Stomach smooth muscle (tissue), 2 donors: ENCODE measurements at regions not wholly inside any gene's neighbourhood (a gene's known extent, or its start where the extent isn't known, plus 50 kb on each side); places are given as distances from the start of the nearest gene placed in this dataset.

ENCODE experiments used
- H3K27ac ChIP-seq: one replicate; pipeline ENCODE4 v1.7.0; 2013; ENCODE audit warnings: mild to moderate bottlenecking, low read length, inconsistent platforms
- H3K27me3 ChIP-seq, 2 donors: one replicate each; pipeline ENCODE4 v1.7.0; 2013; ENCODE audit warnings: low read length in 2 of 2; ENCODE audit not compliant: insufficient read depth in 2 of 2, control insufficient read depth in 1 of 2
- H3K36me3 ChIP-seq, 2 donors: one replicate each; pipeline ENCODE4 v1.7.0; 2013; ENCODE audit warnings: low read length in 2 of 2; ENCODE audit not compliant: control insufficient read depth in 2 of 2, insufficient read depth in 2 of 2
- H3K4me1 ChIP-seq: one replicate; pipeline ENCODE4 v1.7.0; 2013; ENCODE audit warnings: low read length; ENCODE audit not compliant: control insufficient read depth, insufficient read depth
- H3K4me3 ChIP-seq, 2 donors: one replicate each; pipeline ENCODE4 v1.7.0; 2013; ENCODE audit warnings: low read length in 2 of 2
- H3K9ac ChIP-seq, 2 donors: one replicate each; pipeline ENCODE4 v1.7.0; 2013; ENCODE audit warnings: low read length in 2 of 2, mild to moderate bottlenecking in 1 of 2
- H3K9me3 ChIP-seq, 2 donors: one replicate each; pipeline ENCODE4 v1.7.0; 2013; ENCODE audit warnings: low read length in 2 of 2; ENCODE audit not compliant: control insufficient read depth in 2 of 2
- donor health status: healthy.
- donor health status: Pancreatic carcinoma.

DNA sequence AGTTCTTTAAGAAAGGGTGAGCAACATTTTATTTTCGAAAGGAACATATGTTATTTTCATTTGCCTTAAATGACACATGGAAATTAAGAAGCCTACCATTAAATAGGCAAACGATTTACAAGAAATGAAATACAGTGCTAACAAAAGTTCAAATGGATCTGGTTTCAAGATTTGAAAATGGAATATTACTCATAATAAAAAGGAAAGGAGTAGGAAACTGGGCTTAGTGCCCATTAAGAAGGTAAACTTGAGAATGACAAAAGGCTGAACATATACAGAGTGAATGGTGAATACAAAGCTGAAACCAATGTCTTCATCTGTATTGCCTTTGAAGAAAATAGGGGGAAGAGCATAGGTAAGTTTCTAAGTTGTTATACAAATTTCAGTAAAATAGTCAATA is 974.2 kb upstream of the C9orf72 start:
- Histone ChIP-seq H3K9me3 (no peaks in the 10 kb centered on the region), H3K4me3 (no peak overlapping the region), H3K9ac (no peak overlapping the region), H3K36me3 (no peaks in the 10 kb centered on the region), H3K4me1 (no peaks in the 10 kb centered on the region), H3K27ac (no peak overlapping the region), H3K27me3 (no peaks in the 10 kb centered on the region)

DNA sequence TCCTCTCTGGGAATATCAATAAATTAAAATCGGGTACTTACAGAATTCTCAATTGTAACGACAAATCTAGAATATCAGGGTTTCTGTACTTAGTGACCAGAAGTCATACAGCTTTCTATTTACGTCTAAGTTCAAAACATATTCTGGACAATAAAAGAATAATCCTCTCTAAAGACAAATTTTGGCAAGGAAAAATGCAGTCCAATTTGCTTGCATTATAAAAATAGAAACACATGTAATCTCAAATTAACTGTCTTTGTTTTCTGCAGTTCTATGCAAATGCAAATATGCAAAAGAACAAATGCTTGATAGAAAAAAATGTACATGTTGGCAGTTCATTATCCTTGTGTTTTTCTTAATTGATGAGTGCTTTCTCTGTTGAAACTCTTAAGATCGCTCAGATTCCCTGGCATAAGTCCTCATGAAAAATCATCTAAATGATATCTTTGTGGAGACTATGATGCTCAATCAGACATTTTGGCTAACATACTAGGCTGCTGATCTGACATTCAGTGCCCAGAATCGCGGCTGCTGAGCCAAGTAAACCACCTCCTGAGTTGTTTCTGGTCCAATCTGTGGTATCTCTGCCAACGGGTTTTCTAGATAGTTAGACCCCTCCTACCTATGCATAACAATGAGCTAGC is 990.1 kb upstream of the C9orf72 start:
- Histone ChIP-seq H3K4me3 (no peak overlapping the region), H3K27me3 (no peaks in the 10 kb centered on the region), H3K4me1 (no peaks in the 10 kb centered on the region), H3K9ac (no peak overlapping the region), H3K27ac (no peak overlapping the region), H3K36me3 (no peaks in the 10 kb centered on the region), H3K9me3 (no peaks in the 10 kb centered on the region)

DNA sequence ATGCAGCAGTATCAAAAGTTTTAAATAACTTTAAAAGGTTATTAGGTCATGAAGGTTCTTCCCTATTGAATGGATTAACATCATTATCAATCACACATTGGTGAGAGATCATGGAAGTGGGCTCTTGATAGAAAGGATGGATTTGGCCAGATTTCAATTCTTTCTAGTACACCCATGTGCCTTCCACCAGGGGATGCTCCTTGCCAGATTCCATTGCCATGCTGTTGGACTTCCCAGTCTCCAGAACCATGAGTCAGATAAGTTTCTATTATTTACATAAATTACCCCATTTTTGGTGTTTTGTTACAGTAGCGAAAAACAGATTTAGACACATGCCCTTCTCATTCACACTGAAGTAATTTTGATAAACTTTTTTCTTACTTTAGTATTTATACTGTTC is 1010.6 kb upstream of the C9orf72 start:
- H3K4me3 ChIP-seq, result no peak overlapping the region
- peaks cover 0 to 4% of the 10 kb centered on the region in 2 donors for H3K9me3 ChIP-seq
- no peaks in the 10 kb centered on the region for H3K27me3 ChIP-seq
- no peaks in the 10 kb centered on the region for H3K4me1 ChIP-seq
- no peaks in the 10 kb centered on the region for H3K36me3 ChIP-seq
- no peak overlapping the region for H3K9ac ChIP-seq
- no peak overlapping the region for H3K27ac ChIP-seq

DNA sequence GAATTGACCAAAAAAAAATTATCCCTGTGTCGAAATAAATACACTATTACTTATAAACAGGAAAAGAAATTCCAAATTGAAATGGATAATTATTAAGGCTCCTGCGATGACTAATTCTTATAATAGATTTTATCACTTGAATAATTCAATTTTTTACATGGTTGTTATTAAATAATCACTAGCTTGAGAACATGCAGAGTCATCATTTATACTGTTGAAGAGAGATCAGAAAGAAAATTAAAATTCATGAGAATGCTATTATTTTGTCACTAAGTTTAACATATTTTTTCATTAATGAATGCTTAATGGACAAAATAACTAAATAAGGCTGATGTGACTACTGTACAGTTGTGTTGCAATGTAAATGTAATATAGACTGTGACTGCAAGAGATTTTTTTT is 1011.3 kb upstream of the C9orf72 start:
- Histone ChIP-seq H3K9ac (no peak overlapping the region), H3K4me3 (no peak overlapping the region), H3K36me3 (no peaks in the 10 kb centered on the region), H3K4me1 (no peaks in the 10 kb centered on the region), H3K27ac (no peak overlapping the region), H3K27me3 (no peaks in the 10 kb centered on the region), H3K9me3 (peaks cover 0 to 4% of the 10 kb centered on the region in 2 donors)

DNA sequence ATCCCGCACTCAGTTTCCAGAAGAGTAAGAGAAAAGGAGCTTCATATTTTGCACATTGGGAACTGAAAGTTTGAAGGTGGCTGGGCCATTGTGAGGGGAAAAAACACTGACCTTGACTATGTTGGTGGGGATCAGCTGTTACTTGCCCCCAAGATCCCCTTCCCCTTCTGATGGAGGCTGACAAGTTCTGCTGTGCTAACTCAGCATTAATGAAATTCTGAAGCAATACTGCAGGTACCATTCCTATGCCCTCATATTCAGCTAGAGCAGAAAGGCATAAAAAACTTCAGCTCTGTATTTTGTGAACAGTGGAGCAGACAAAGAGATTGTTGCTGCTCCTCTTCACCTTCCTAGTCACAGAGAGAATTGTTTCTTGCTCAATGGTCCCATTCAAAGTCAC is 1013.8 kb upstream of the C9orf72 start:
- no peak overlapping the region for H3K4me3 ChIP-seq
- H3K36me3 ChIP-seq, result no peaks in the 10 kb centered on the region
- no peaks in the 10 kb centered on the region for H3K27me3 ChIP-seq
- H3K27ac ChIP-seq, result no peak overlapping the region
- no peak overlapping the region for H3K9ac ChIP-seq
- H3K9me3 ChIP-seq, result peaks cover 0 to 4% of the 10 kb centered on the region in 2 donors
- no peaks in the 10 kb centered on the region for H3K4me1 ChIP-seq

DNA sequence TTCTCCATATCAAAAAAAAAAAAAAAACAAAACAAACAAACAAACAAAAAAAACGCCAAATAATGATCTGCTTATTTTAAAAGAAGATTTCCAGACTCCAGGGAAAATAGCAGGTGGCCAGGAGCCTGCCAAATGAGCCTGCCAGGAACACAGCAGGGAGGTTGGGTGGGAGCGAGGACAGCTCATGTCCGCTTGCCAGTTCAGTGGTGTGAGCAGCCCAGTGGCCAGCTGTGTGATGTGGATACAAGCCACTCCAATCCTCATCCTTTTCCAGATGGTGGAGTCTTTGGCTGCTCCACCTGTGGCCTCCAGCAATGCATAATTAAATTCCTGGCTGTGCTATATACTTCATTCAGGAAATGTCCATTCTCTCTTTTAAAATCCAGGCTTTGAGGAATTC is 1025.1 kb upstream of the C9orf72 start:
- H3K27me3 ChIP-seq, result no peaks in the 10 kb centered on the region
- H3K4me3 ChIP-seq, result no peak overlapping the region
- H3K36me3 ChIP-seq, result no peaks in the 10 kb centered on the region
- H3K27ac ChIP-seq, result no peak overlapping the region
- H3K9me3 ChIP-seq, result no peaks in the 10 kb centered on the region
- H3K4me1 ChIP-seq, result no peaks in the 10 kb centered on the region
- H3K9ac ChIP-seq, result no peak overlapping the region

DNA sequence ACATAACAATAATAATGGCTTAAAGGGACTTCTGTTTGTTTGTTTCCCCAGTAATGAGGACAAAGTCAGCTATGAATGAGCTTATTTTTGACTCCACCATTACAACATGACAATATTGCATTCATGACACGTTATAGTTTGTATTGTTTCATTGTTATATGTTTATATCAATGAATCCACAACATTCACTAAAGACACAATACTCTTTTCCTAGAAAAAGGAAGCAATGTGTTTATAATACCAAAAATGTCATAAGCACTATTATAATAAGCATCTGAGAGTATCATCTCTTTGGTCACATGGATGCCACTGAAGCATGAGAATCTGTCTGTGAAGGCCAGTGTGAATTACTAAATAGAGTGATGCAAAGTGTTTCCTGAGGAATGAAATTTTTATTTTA is 1026.9 kb upstream of the C9orf72 start:
- Histone ChIP-seq H3K9me3 (no peaks in the 10 kb centered on the region), H3K4me3 (no peak overlapping the region), H3K4me1 (no peaks in the 10 kb centered on the region), H3K27ac (no peak overlapping the region), H3K36me3 (no peaks in the 10 kb centered on the region), H3K27me3 (no peaks in the 10 kb centered on the region), H3K9ac (no peak overlapping the region)

DNA sequence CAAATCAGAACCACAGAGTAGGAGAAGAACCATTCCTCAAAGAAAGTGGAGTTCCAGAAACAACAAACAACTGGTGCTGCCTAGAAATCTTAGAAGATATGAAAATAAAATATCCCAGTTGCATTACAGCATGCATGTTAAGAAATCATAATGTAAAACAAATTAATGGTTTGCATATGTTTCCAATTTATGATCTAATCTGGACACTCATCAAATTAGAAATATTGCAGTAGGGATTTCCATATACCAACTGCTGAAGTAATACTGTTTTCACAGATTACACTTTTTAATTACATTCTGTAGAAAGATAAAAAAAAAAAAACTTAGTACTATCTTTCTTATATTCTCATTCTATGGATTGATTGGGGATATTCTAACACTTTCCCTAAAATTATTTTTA is 1034.6 kb upstream of the C9orf72 start:
- Histone ChIP-seq H3K4me3 (no peak overlapping the region), H3K27me3 (no peaks in the 10 kb centered on the region), H3K9me3 (no peaks in the 10 kb centered on the region), H3K36me3 (no peaks in the 10 kb centered on the region), H3K9ac (no peak overlapping the region), H3K4me1 (no peaks in the 10 kb centered on the region), H3K27ac (no peak overlapping the region)

DNA sequence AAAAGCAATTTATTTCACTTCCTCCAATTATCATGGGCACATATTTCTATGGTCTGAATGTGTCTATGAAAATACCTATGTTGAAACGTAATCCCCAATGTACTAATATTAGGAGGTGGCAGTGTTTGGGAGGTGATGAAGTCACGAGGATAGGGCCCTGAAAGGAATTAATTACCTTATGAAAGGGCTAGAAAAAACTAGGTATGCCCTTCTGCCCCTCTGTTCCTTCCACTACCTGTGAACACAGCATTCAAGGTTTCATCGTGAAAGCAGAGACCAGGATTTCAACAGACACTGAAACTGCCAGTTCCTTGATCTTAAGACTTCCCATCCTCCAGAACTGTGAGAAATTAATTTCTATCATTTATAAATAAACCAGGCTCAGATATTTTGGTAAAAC is 1037.1 kb upstream of the C9orf72 start:
- H3K4me1 ChIP-seq, result no peaks in the 10 kb centered on the region
- H3K27ac ChIP-seq, result no peak overlapping the region
- no peak overlapping the region for H3K4me3 ChIP-seq
- no peaks in the 10 kb centered on the region for H3K9me3 ChIP-seq
- H3K36me3 ChIP-seq, result no peaks in the 10 kb centered on the region
- no peaks in the 10 kb centered on the region for H3K27me3 ChIP-seq
- no peak overlapping the region for H3K9ac ChIP-seq

DNA sequence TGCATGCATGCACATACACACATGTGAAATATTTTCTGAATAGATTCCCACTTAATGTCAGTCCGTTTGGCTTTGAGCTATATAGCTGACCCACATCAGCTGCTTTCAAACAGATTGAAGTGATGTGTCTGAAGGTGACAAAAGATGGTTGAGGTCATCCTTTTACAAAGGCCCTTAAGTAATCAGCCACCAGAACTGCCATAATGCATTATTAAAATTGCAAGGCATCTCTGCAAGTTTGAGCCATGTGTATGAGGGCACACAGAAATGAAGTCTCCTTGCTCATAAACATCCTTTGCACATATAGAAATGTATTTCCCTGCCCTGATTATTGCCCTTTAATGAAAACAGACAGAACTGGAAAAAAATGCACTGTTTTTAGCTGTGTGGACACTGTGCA is 1043.0 kb upstream of the C9orf72 start:
- Histone ChIP-seq H3K9ac (no peak overlapping the region), H3K36me3 (no peaks in the 10 kb centered on the region), H3K27ac (no peak overlapping the region), H3K4me3 (no peak overlapping the region), H3K4me1 (no peaks in the 10 kb centered on the region), H3K9me3 (no peaks in the 10 kb centered on the region), H3K27me3 (no peaks in the 10 kb centered on the region)

DNA sequence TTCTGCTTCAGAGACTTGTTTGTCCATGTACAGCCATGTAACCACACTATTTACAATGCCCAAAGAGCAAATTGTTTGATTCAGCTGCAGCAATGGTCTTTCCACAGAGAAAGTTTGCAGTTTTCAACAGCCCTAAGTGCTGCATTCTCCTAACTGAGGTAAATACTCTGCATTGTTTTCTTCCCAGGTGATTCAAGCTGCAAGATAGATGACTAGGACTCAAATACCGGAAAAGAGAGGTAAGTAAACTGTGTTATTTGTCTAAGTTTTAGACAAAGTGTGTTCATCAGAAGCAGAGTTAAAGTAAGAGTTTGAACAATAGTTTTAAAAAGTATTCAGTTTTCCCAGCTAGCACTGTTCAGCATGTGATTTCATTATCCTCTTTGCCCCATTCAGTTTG is 1046.7 kb upstream of the C9orf72 start:
- H3K27me3 ChIP-seq, result no peaks in the 10 kb centered on the region
- no peak overlapping the region for H3K27ac ChIP-seq

More for the DNA sequence above, 1046.7 kb upstream of the C9orf72 start:
- no peak overlapping the region for H3K9ac ChIP-seq
- peaks cover 0 to 3% of the 10 kb centered on the region in 2 donors for H3K9me3 ChIP-seq
- no peaks in the 10 kb centered on the region for H3K4me1 ChIP-seq
- H3K4me3 ChIP-seq, result no peak overlapping the region
- no peaks in the 10 kb centered on the region for H3K36me3 ChIP-seq
